LHCN-M2 (cell line): ENCODE measurements at regions not wholly inside any gene's neighbourhood (a gene's known extent, or its start where the extent isn't known, plus 50 kb on each side); places are given as distances from the start of the nearest gene placed in this dataset.
A peak's percentile ranks its signal among the peaks of the same experiment; 100 is the strongest.
"Not testable (repeated sequence)": the region's sequence is repeated elsewhere in the genome, so short reads cannot be mapped to it uniquely, and the experiment has no call there.

Experiments
- DNase-seq: peaks from one replicate; pipeline ENCODE4 v3.0.0-alpha.2; 2012; ENCODE audit warnings: low read depth

- DNase-seq: no peak
Observed at GRCh38 chr15:70578196-70578595, 185.2 kb downstream of the UACA start.

DNA sequence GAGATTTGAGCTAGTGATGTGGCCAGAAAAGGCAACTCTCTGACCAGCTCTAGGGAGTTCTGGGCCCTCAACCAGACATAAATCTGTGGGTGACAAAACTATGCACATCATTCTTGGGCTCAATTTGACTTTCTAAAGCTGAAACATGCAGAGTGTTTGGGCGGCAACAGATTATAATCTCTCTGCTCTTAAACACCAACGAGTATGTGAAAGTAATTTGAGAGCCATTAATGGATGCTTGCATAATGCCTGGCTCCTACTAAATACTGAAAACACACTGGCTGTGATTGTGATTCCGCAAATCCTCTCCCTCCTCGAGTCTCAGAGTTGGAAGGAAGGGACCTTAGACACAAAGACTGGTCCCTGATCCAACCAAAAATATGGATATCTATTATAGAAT lies 186.7 kb downstream of the UACA start:
- DNase-seq: no peak

DNA sequence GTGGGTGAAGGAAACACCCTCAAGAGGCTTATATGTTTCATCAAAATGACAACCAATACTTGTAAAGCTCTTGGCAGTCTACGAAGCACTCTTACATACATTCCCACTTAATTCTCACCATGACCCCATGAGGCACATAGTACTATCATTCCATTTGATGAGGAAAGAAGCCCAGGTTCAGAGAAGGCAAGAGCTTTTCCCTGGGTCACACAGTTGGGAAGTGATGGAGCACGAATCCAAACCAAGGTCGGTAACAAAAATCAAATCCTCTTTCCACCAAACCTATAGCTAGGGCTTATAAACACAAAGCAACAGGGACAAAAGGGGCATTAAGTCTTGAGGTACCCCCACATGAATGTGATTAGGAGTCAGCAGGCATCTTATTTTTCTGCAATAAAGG lies 187.1 kb downstream of the UACA start:
- no peak for DNase-seq

DNA sequence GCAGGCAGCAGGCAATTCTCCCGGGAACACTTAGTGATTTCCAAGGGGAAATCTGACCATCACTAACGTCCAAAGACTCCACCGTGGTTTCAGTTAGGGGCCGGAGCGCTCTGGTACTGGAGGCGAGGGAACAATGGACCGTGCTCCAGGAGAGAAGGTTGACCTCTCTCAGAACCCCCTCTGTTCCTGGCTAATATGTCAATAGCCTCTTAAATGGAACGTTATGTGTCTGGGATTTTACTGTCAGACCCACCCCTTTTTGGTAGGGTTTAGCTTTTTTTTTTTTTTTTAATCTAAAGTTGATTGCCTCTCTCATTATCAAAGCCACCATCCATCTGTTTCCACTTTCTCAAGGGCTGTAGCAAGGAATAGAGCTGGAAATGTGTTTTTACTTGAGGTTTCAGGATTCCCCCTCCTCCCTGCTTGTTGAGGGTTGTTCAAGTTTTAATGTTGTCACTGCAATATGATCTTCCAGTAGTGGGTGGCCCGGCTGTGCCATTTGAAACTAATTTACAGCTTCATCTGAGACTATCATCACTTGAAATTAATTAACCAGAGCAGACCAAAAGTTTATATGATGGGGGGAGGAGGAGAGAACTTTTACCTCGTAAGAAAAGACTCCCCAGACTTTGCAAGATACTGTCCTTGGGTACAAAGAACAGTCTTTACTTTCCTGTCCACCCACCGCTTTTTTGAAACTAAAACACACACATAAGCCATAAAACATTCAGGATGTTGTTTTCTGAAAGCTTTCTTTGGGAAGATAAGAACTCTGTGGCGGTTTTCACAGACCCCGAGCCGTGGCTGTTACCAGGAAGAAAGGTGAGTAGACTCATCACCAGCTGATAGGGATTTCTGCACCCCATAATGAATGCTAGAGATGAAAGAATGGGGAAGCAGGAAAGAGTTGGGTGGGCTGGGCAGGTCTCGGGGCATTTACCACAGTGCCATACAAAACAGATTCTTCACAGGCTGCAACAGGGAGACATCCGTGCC lies 187.8 kb downstream of the UACA start:
- no peak for DNase-seq

GRCh38 chr15:70574325-70574724 lies 189.0 kb downstream of the UACA start:
- DNase-seq: not testable (repeated sequence)

- no peak for DNase-seq
Observed at GRCh38 chr15:70573121-70573850, 190.1 kb downstream of the UACA start.

- no peak for DNase-seq
Observed at GRCh38 chr15:70569714-70570231, 193.6 kb downstream of the UACA start.

- peak; percentile 77 for DNase-seq
Observed at GRCh38 chr15:70569091-70569713, 194.2 kb downstream of the UACA start.

DNA sequence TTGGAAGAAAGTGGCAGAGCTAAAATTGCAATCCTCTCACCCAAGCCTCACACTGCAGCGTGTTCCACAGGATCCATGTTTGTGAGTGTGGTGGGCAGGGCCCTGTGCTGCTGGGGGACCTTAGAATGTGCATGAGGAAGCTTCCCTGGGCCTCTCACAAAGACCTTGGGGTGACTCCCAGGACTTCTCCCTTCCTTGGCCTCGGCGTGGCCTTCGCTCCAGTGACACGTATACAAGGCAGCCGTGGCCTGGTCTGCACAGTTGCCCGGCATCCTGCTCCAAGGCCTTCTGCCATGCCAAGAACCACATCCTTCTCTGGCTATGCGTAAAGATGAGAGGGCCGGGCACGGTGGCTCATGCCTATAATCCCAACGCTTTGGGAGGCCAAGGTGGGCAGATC lies 196.4 kb downstream of the UACA start:
- no peak for DNase-seq

GRCh38 chr15:70566047-70566835 lies 197.1 kb downstream of the UACA start:
- no peak for DNase-seq

GRCh38 chr15:70563561-70564095 lies 199.7 kb downstream of the UACA start:
- DNase-seq: no peak

GRCh38 chr15:70562906-70563305 lies 200.5 kb downstream of the UACA start:
- DNase-seq: no peak

GRCh38 chr15:70561885-70562284 lies 201.5 kb downstream of the UACA start:
- DNase-seq: no peak

GRCh38 chr15:70560617-70561328 lies 202.6 kb downstream of the UACA start:
- DNase-seq: no peak

- peak; percentile 14 for DNase-seq
Observed at GRCh38 chr15:70559265-70560239, 203.8 kb downstream of the UACA start.

DNA sequence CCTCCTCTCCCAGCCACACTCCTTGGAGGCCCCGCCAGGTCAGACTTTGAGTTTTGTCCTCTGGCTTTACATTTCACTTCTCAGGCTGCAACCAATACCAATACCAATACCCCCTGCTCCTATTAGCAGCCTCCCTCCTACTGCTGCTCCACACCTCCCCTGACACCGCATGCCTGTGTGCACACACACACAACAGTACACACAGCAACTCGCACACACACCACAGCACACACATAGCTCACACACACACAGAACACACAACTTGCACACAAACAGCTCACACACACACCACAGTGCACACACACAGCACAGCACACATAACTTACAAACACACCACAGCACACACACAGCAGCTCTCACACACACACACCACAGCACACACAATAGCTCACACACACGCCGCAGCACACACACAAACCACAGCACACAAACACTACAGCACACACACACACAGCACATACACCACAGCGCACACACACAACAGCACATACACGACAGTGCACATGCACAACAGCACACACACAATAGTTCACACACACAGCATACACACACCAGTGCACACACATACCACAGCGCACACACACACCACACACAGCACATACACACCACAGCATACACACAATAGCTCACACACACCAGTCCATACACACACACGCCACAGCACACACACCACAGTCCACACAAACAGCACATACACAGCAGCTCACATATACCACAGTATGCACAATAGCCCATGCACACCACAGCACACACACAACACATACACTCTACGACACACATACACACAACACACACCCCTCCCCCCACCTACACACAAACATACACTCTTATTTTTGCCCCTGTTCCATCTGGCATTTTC lies 204.7 kb downstream of the UACA start:
- no peak for DNase-seq

GRCh38 chr15:70557521-70558258 lies 205.7 kb downstream of the UACA start:
- no peak for DNase-seq
